CD14-positive monocyte (primary cell): ENCODE measurements at regions not wholly inside any gene's neighbourhood (a gene's known extent, or its start where the extent isn't known, plus 50 kb on each side); places are given as distances from the start of the nearest gene placed in this dataset.
A peak's percentile ranks its signal among the peaks of the same experiment; 100 is the strongest.

Source experiments
- DNase-seq, 3 donors: peaks; one replicate each; pipeline ENCODE4 v3.0.0-alpha.2; 2011 to 2022
- H2AFZ ChIP-seq: 2 replicates; pipeline ENCODE4 v1.6.0; 2012; ENCODE audit warnings: mild to moderate bottlenecking, low read depth, low read length, inconsistent platforms; ENCODE audit not compliant: insufficient read depth, poor library complexity, severe bottlenecking
- H3K27ac ChIP-seq, 2 donors: 1 replicate in 1 of 2; 2 replicates in 1 of 2; pipeline ENCODE4 v1.5.1; 2012 to 2013; ENCODE audit warnings: low read length in 2 of 2, control low read depth in 1 of 2, inconsistent platforms in 1 of 2, low read depth in 1 of 2, mild to moderate bottlenecking in 1 of 2
- H3K27me3 ChIP-seq, 2 donors: one replicate each; pipeline versions ENCODE4 v1.6.0 to v1.6.1; 2011 to 2013; ENCODE audit warnings: low read length in 2 of 2; ENCODE audit not compliant: control insufficient read depth in 2 of 2, insufficient read depth in 2 of 2
- H3K36me3 ChIP-seq, 2 donors: replicated peaks in 1 of 2; 1 replicate in 1 of 2; 2 replicates in 1 of 2; pipeline versions ENCODE4 v1.5.1 to v1.6.1; 2012 to 2013; ENCODE audit warnings: low read length in 2 of 2, control low read depth in 1 of 2, inconsistent platforms in 1 of 2, mild to moderate bottlenecking in 1 of 2; ENCODE audit not compliant: insufficient read depth in 2 of 2, control insufficient read depth in 1 of 2
- H3K4me1 ChIP-seq, 2 donors: 1 replicate in 1 of 2; 2 replicates in 1 of 2; pipeline versions ENCODE4 v1.5.1 to v1.6.1; 2012 to 2013; ENCODE audit warnings: low read length in 2 of 2, control low read depth in 1 of 2, inconsistent platforms in 1 of 2, mild to moderate bottlenecking in 1 of 2, moderate library complexity in 1 of 2; ENCODE audit not compliant: insufficient read depth in 2 of 2, control insufficient read depth in 1 of 2
- H3K4me2 ChIP-seq: replicated peaks from 2 replicates; pipeline ENCODE3; 2012; ENCODE audit warnings: low read length, moderate library complexity, mild to moderate bottlenecking; ENCODE audit not compliant: poor library complexity, severe bottlenecking; ENCODE audit errors: extremely low read depth
- H3K4me3 ChIP-seq, 3 experiments: fragments of 200-600 bp in 1 of 3; sonication (generic) in 1 of 3; replicated peaks in 1 of 3; 1 replicate in 2 of 3; 2 replicates in 1 of 3; pipeline ENCODE4 v1.5.1; 2011 to 2013; ENCODE audit warnings: low read length in 3 of 3, mild to moderate bottlenecking in 3 of 3, control low read depth in 2 of 3, low read depth in 2 of 3, inconsistent platforms in 1 of 3, moderate library complexity in 1 of 3
- H3K79me2 ChIP-seq: 2 replicates; pipeline ENCODE4 v1.6.0; 2012; ENCODE audit warnings: mild to moderate bottlenecking, control low read depth, inconsistent platforms, low read length, moderate library complexity; ENCODE audit not compliant: insufficient read depth
- H3K9ac ChIP-seq: 2 replicates; pipeline ENCODE4 v1.6.0; 2017; ENCODE audit warnings: low read length, mild to moderate bottlenecking; ENCODE audit not compliant: insufficient read depth, poor library complexity, severe bottlenecking
- H3K9me3 ChIP-seq, 2 donors: replicated peaks in 1 of 2; 1 replicate in 1 of 2; 2 replicates in 1 of 2; pipeline versions ENCODE4 v1.5.1 to v1.6.1; 2012 to 2013; ENCODE audit warnings: low read length in 2 of 2, control low read depth in 1 of 2; ENCODE audit not compliant: control insufficient read depth in 1 of 2, insufficient read depth in 1 of 2
- H4K20me1 ChIP-seq: 2 replicates; pipeline ENCODE4 v1.6.0; 2012; ENCODE audit warnings: mild to moderate bottlenecking, low read length, control low read depth, moderate library complexity; ENCODE audit not compliant: insufficient read depth
- H3K27ac Mint-ChIP-seq, 7 donors: one replicate each; pipeline ENCODE4 v1.8.0; 2020; ENCODE audit warnings: mild to moderate bottlenecking in 7 of 7, mixed read lengths in 7 of 7, moderate library complexity in 6 of 7, inconsistent platforms in 2 of 7
- H3K27me3 Mint-ChIP-seq, 3 donors: one replicate each; pipeline ENCODE4 v1.8.0; 2021 to 2022; ENCODE audit warnings: low read depth in 3 of 3, mild to moderate bottlenecking in 3 of 3, mixed read lengths in 3 of 3, moderate library complexity in 3 of 3, inconsistent platforms in 1 of 3
- H3K36me3 Mint-ChIP-seq, 2 donors: one replicate each; pipeline ENCODE4 v1.8.0; 2020; ENCODE audit warnings: mixed read lengths in 2 of 2, inconsistent platforms in 1 of 2, mild to moderate bottlenecking in 1 of 2
- H3K4me1 Mint-ChIP-seq: one replicate; pipeline ENCODE4 v1.8.0; 2020; ENCODE audit warnings: mild to moderate bottlenecking, mixed read lengths
- H3K4me3 Mint-ChIP-seq, 2 donors: one replicate each; pipeline ENCODE4 v1.8.0; 2020; ENCODE audit warnings: mild to moderate bottlenecking in 2 of 2, mixed read lengths in 2 of 2, moderate library complexity in 1 of 2
- H3K9me3 Mint-ChIP-seq, 7 donors: one replicate each; pipeline ENCODE4 v1.8.0; 2020 to 2022; ENCODE audit warnings: mixed read lengths in 7 of 7, mild to moderate bottlenecking in 6 of 7, moderate library complexity in 6 of 7, inconsistent platforms in 2 of 7
- CTCF ChIP-seq: fragments of 200-600 bp; IDR thresholded peaks from one replicate; pipeline ENCODE4 v1.8.0; 2022; ENCODE audit warnings: antibody characterized with exemption, mild to moderate bottlenecking
- WGBS: methylation state at CpG from one replicate; pipeline ENCODE4 v1.1.5; 2013; ENCODE audit warnings: missing lambda C conversion rate; ENCODE audit not compliant: insufficient coverage; 5-methylcytosine and 5-hydroxymethylcytosine counted together
- intact Hi-C, 2 donors: fragments of 100-400 bp; cut with micrococcal nuclease; formaldehyde crosslinking; loops; one replicate each; pipeline versions ENCODE4 v1.15.0 to v1.15.1; 2023

GRCh38 chr17:77409282-77410161 lies 268.8 kb downstream of the SEC14L1 start:
- peaks cover 0 to 6% of the 10 kb centered on the region in 2 donors for H3K36me3 ChIP-seq
- peaks cover 58% of the 10 kb centered on the region for H4K20me1 ChIP-seq
- Mint-ChIP-seq H3K4me1 (peaks cover 77% of the 10 kb centered on the region), H3K27me3 (peaks cover 0 to 4% (median 2%) of the 10 kb centered on the region in 3 donors), H3K27ac (peak overlapping the region in 4 of 7 donors; percentile 21 to 82 (median 69)), H3K4me3 (no peak overlapping the region), H3K36me3 (peaks cover 18 to 56% of the 10 kb centered on the region in 2 donors), H3K9me3 (peaks cover 0 to 3% (median 0%) of the 10 kb centered on the region in 7 donors)
- peaks cover 76% of the 10 kb centered on the region for H3K79me2 ChIP-seq
- H3K9me3 ChIP-seq: no peaks in the 10 kb centered on the region
- peak in 1 of 3 donors; percentile 42 for DNase-seq
- H3K9ac ChIP-seq: no peak overlapping the region
- TF ChIP-seq CTCF: no peak
- H2AFZ ChIP-seq: no peak overlapping the region
- no peak overlapping the region for H3K4me3 ChIP-seq
- peak overlapping the region in 1 of 2 donors; percentile 51 for H3K27ac ChIP-seq
- no peak overlapping the region for H3K4me2 ChIP-seq
- WGBS: 87% methylated on average over 23 of the region's 34 CpGs
- H3K4me1 ChIP-seq: peaks cover 69 to 78% of the 10 kb centered on the region in 2 donors
- no peaks in the 10 kb centered on the region for H3K27me3 ChIP-seq
- intact Hi-C loops: loop anchor here in 1 of 2 donors (5.0 kb wide), 1 partner anchor 33 kb away; no protein-coding TSS in a partner anchor

DNA sequence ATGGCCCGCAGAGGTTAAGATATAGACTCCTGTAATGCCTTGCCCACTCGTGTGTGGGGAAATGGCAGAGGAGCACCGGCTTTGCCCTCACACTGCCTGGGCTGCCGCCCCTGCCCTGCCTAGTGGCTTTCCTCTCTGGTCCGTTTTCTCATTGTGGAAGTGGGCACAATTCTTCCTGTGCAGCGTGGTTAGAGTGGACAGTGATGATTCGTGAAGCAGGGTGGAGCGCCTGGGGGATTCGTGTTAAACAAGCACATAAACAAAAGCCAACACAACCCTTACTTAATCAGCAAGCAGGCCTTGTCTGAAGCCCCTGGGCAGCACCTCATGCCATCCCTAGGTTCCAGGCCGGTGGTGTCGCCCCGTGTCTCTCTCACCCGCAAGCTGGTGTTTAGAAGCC lies 269.7 kb downstream of the SEC14L1 start:
- peaks cover 0 to 3% (median 0%) of the 10 kb centered on the region in 7 donors for H3K9me3 Mint-ChIP-seq
- peaks cover 21 to 64% of the 10 kb centered on the region in 2 donors for H3K36me3 Mint-ChIP-seq
- no peak for TF ChIP-seq CTCF
- peak overlapping the region in 6 of 7 donors; percentile 9 to 83 (median 72) for H3K27ac Mint-ChIP-seq
- H3K9me3 ChIP-seq: no peaks in the 10 kb centered on the region
- H3K27me3 Mint-ChIP-seq: peaks cover 0 to 4% (median 2%) of the 10 kb centered on the region in 3 donors
- H2AFZ ChIP-seq: no peak overlapping the region
- peaks cover 62% of the 10 kb centered on the region for H4K20me1 ChIP-seq
- 92% methylated on average over 5 of the region's 13 CpGs for WGBS
- H3K9ac ChIP-seq: no peak overlapping the region
- H3K4me3 ChIP-seq: no peak overlapping the region
- H3K4me2 ChIP-seq: no peak overlapping the region
- intact Hi-C loops: no loop called here
- no peak overlapping the region for H3K4me3 Mint-ChIP-seq
- H3K79me2 ChIP-seq: peaks cover 73% of the 10 kb centered on the region
- peak overlapping the region; percentile 26 to 51 for H3K27ac ChIP-seq
- H3K27me3 ChIP-seq: no peaks in the 10 kb centered on the region
- peaks cover 60 to 69% of the 10 kb centered on the region in 2 donors for H3K4me1 ChIP-seq
- peaks cover 9% of the 10 kb centered on the region in 2 donors for H3K36me3 ChIP-seq
- H3K4me1 Mint-ChIP-seq: peaks cover 68% of the 10 kb centered on the region
- no peak for DNase-seq
